DOHH2 (cell line): ENCODE measurements at regions not wholly inside any gene's neighbourhood (a gene's known extent, or its start where the extent isn't known, plus 50 kb on each side); places are given as distances from the start of the nearest gene placed in this dataset.

ENCODE experiments used
- EZH2phosphoT487 ChIP-seq: fragments of 200-600 bp; sonication (generic); IDR thresholded peaks from 2 replicates; pipeline ENCODE4 v1.6.1; 2017; ENCODE audit warnings: borderline replicate concordance, mild to moderate bottlenecking, antibody characterized with exemption, low read length, moderate library complexity, mixed read lengths
- TF ChIP-seq, protein P1 (sequence below): fragments of 200-600 bp; sonication (generic); IDR thresholded peaks from one replicate; pipeline ENCODE4 v1.5.1; 2014; ENCODE audit warnings: antibody characterized with exemption, mild to moderate bottlenecking, low read depth, low read length; ENCODE audit not compliant: poor library complexity, severe bottlenecking

DNA sequence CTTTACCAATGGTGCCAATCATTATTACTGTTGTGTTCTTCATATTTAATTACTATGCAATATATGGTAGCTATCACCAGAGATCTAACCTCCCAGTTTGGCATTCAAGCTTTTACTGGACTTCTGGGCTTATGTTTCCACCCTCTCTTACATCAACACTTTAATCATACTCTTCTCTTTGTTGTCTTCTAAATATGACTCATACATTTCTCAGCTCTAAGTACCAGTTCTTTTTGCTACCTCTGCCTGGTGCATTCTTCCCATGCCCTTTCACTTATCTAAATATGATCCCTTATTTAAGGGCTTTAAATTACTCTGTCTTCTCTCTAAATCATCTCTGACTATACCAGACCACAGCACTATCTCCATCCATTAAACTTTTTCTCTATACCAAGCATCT, 246.1 kb upstream of the CCDC196 start:
- TF ChIP-seq, protein P1, sequence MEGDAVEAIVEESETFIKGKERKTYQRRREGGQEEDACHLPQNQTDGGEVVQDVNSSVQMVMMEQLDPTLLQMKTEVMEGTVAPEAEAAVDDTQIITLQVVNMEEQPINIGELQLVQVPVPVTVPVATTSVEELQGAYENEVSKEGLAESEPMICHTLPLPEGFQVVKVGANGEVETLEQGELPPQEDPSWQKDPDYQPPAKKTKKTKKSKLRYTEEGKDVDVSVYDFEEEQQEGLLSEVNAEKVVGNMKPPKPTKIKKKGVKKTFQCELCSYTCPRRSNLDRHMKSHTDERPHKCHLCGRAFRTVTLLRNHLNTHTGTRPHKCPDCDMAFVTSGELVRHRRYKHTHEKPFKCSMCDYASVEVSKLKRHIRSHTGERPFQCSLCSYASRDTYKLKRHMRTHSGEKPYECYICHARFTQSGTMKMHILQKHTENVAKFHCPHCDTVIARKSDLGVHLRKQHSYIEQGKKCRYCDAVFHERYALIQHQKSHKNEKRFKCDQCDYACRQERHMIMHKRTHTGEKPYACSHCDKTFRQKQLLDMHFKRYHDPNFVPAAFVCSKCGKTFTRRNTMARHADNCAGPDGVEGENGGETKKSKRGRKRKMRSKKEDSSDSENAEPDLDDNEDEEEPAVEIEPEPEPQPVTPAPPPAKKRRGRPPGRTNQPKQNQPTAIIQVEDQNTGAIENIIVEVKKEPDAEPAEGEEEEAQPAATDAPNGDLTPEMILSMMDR = no peak
- no peak for TF ChIP-seq EZH2phosphoT487
